ENCODE measurements at regions not wholly inside any gene's neighbourhood (a gene's known extent, or its start where the extent isn't known, plus 50 kb on each side); places are given as distances from the start of the nearest gene placed in this dataset.

- DNase-seq (ENCODE audit: low read depth, low spot score) (no peak), FAIRE-seq (no peak)
- intact Hi-C loops (cut with micrococcal nuclease), result no loop called here
- Histone ChIP-seq H3K9ac (replicated peaks; ENCODE audit: extremely low read depth, insufficient read depth, low read length) (no peak overlapping the region), H3K27ac (ENCODE audit: insufficient read depth, low read depth, low read length) (no peak overlapping the region), H3K9me3 (replicated peaks; ENCODE audit: control insufficient read depth, insufficient read depth, low read length) (peaks cover 2% of the 10 kb centered on the region), H3K36me3 (ENCODE audit: control insufficient read depth in 2 of 2, extremely low read depth in 1 of 2, insufficient read depth in 2 of 2, low read length in 2 of 2) (no peaks in the 10 kb centered on the region), H3K4me1 (ENCODE audit: control insufficient read depth, extremely low read depth, insufficient read depth, low read length) (no peaks in the 10 kb centered on the region), H3K4me3 (replicated peaks in 1 of 3; ENCODE audit: insufficient read depth in 1 of 3, low read depth in 1 of 3, low read length in 3 of 3) (no peak overlapping the region), H2AFZ (ENCODE audit: low read depth, low read length) (no peak overlapping the region), H3K4me2 (ENCODE audit: insufficient read depth, low read length) (no peak overlapping the region), H3K27me3 (ENCODE audit: control insufficient read depth in 2 of 2, insufficient read depth in 2 of 2, low read length in 2 of 2) (no peaks in the 10 kb centered on the region), H3K9me1 (replicated peaks; ENCODE audit: control insufficient read depth, extremely low read depth, insufficient read depth, low read length) (no peaks in the 10 kb centered on the region), H3K79me2 (ENCODE audit: control insufficient read depth, insufficient read depth, low read length) (no peaks in the 10 kb centered on the region), H4K20me1 (replicated peaks; ENCODE audit: control insufficient read depth, extremely low read depth, insufficient read depth, low read length) (no peaks in the 10 kb centered on the region)
- TF ChIP-seq POLR2AphosphoS5 (IDR thresholded peaks at IDR 0.05; ENCODE audit: insufficient read depth, low read depth, low read length) (no peak), MAX (IDR thresholded peaks at IDR 0.05; ENCODE audit: insufficient read depth, insufficient read length) (no peak), MYC (IDR thresholded peaks at IDR 0.05; ENCODE audit: low read depth, low read length) (no peak), POLR2A (IDR thresholded peaks at IDR 0.05; ENCODE audit: low read depth, low read length) (no peak), JUN (IDR thresholded peaks at IDR 0.05; ENCODE audit: borderline replicate concordance, insufficient read depth, insufficient read length, low read depth) (no peak), EZH2 (IDR thresholded peaks at IDR 0.05; ENCODE audit: borderline replicate concordance, low read depth, low read length, severe bottlenecking) (no peak), GATA2 (IDR thresholded peaks at IDR 0.05; ENCODE audit: insufficient read depth, insufficient read length, low read depth, low read length) (no peak), FOS (IDR thresholded peaks at IDR 0.05; ENCODE audit: borderline replicate concordance, insufficient read depth, low read length) (no peak)
- TF ChIP-seq, protein P1, sequence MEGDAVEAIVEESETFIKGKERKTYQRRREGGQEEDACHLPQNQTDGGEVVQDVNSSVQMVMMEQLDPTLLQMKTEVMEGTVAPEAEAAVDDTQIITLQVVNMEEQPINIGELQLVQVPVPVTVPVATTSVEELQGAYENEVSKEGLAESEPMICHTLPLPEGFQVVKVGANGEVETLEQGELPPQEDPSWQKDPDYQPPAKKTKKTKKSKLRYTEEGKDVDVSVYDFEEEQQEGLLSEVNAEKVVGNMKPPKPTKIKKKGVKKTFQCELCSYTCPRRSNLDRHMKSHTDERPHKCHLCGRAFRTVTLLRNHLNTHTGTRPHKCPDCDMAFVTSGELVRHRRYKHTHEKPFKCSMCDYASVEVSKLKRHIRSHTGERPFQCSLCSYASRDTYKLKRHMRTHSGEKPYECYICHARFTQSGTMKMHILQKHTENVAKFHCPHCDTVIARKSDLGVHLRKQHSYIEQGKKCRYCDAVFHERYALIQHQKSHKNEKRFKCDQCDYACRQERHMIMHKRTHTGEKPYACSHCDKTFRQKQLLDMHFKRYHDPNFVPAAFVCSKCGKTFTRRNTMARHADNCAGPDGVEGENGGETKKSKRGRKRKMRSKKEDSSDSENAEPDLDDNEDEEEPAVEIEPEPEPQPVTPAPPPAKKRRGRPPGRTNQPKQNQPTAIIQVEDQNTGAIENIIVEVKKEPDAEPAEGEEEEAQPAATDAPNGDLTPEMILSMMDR (IDR thresholded peaks at IDR 0.05; ENCODE audit: extremely low read depth in 1 of 2, insufficient read depth in 1 of 2, low read depth in 1 of 2, low read length in 2 of 2), result no peak
- BruUV-seq (replicated peaks), result no TSS peak
- dilution Hi-C loops (cut with MboI; ENCODE audit: extremely low pct_ligation_motif_present, low sequenced_read_pairs), result no loop called here
- POLR2A ChIA-PET, result no interaction called here
- CTCF ChIA-PET, result no interaction called here
These were observed 94.7 kb upstream of the FAM78B start for GRCh38 chr1:166261511-166261910.

Measured in endothelial cell of umbilical vein (primary cell).